Duodenal mucosa (tissue), 2 donors: ENCODE measurements at regions not wholly inside any gene's neighbourhood (a gene's known extent, or its start where the extent isn't known, plus 50 kb on each side); places are given as distances from the start of the nearest gene placed in this dataset.

Experiments
- H3K27ac ChIP-seq: one replicate; pipeline ENCODE4 v1.7.0; 2013; ENCODE audit warnings: low read depth, low read length
- H3K27me3 ChIP-seq, 2 donors: one replicate each; pipeline ENCODE4 v1.7.0; 2013; ENCODE audit warnings: low read length in 2 of 2, control low read depth in 1 of 2; ENCODE audit not compliant: insufficient read depth in 2 of 2, control insufficient read depth in 1 of 2
- H3K36me3 ChIP-seq, 2 donors: one replicate each; pipeline ENCODE4 v1.7.0; 2013; ENCODE audit warnings: low read length in 2 of 2, control low read depth in 1 of 2; ENCODE audit not compliant: insufficient read depth in 2 of 2, control insufficient read depth in 1 of 2
- H3K4me1 ChIP-seq, 2 donors: one replicate each; pipeline ENCODE4 v1.7.0; 2013; ENCODE audit warnings: low read length in 2 of 2, control low read depth in 1 of 2; ENCODE audit not compliant: insufficient read depth in 2 of 2, control insufficient read depth in 1 of 2
- H3K4me3 ChIP-seq, 2 donors: one replicate each; pipeline ENCODE4 v1.7.0; 2013; ENCODE audit warnings: low read length in 2 of 2, low read depth in 1 of 2
- H3K9ac ChIP-seq, 2 donors: one replicate each; pipeline ENCODE4 v1.7.0; 2013; ENCODE audit warnings: low read length in 2 of 2, low read depth in 1 of 2
- H3K9me3 ChIP-seq, 2 donors: one replicate each; pipeline ENCODE4 v1.7.0; 2013; ENCODE audit warnings: low read length in 2 of 2, control low read depth in 1 of 2; ENCODE audit not compliant: control insufficient read depth in 1 of 2

DNA sequence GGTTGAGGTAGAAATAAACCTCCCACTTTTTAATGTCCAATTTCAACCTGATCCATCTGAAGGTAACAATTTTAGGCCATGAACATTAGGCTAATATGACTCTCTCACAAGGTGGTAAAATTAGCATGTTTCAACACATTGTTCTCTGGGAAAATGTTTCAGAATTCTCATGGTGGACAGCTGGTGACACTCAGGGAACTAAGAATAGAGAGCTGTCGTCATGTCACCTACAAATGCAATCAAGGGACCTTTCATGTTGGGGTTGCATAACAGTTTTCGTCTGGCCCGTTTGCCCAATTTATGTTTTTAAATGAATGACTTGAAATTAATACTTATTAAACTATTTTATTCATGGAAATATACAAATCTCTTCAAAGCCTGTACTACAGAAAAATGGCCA is 180.7 kb upstream of the PRICKLE1 start:
- Histone ChIP-seq H3K27ac (no peak overlapping the region), H3K4me3 (no peak overlapping the region), H3K4me1 (no peaks in the 10 kb centered on the region), H3K9ac (no peak overlapping the region), H3K27me3 (no peaks in the 10 kb centered on the region), H3K9me3 (no peaks in the 10 kb centered on the region), H3K36me3 (no peaks in the 10 kb centered on the region)

DNA sequence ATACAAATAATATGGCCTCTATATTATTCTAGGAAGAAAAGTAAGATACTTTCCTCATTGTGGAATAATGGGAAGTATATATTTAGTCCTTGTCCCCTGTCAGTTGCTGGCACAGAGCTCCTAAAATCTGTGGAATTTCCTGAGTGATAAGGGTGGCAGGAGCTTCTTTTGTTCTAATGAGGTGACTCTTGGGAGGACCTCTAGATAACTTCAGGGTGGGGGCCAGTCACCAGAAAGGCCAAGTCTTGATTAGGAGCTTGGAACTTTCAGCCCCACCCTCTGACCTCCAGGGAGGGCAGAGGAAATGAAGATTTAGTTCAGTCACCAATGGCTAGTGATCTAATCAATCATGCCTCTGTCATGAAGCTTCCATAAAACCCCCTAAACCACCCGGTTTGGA is 179.9 kb upstream of the PRICKLE1 start:
- Histone ChIP-seq H3K9me3 (no peaks in the 10 kb centered on the region), H3K9ac (no peak overlapping the region), H3K36me3 (no peaks in the 10 kb centered on the region), H3K27me3 (no peaks in the 10 kb centered on the region), H3K4me3 (no peak overlapping the region), H3K27ac (no peak overlapping the region), H3K4me1 (no peaks in the 10 kb centered on the region)

- no peak overlapping the region for H3K4me3 ChIP-seq
- no peak overlapping the region for H3K27ac ChIP-seq
- H3K36me3 ChIP-seq = no peaks in the 10 kb centered on the region
- H3K9ac ChIP-seq = no peak overlapping the region
- H3K4me1 ChIP-seq = no peaks in the 10 kb centered on the region
- no peaks in the 10 kb centered on the region for H3K9me3 ChIP-seq
- no peaks in the 10 kb centered on the region for H3K27me3 ChIP-seq
These were observed 178.5 kb upstream of the PRICKLE1 start for GRCh38 chr12:42767998-42768397.

- no peaks in the 10 kb centered on the region for H3K4me1 ChIP-seq
- H3K4me3 ChIP-seq = no peak overlapping the region
- H3K9me3 ChIP-seq = no peaks in the 10 kb centered on the region
- no peaks in the 10 kb centered on the region for H3K36me3 ChIP-seq
- no peaks in the 10 kb centered on the region for H3K27me3 ChIP-seq
- no peak overlapping the region for H3K9ac ChIP-seq
- no peak overlapping the region for H3K27ac ChIP-seq
These were observed 177.9 kb upstream of the PRICKLE1 start for GRCh38 chr12:42767326-42767954.

DNA sequence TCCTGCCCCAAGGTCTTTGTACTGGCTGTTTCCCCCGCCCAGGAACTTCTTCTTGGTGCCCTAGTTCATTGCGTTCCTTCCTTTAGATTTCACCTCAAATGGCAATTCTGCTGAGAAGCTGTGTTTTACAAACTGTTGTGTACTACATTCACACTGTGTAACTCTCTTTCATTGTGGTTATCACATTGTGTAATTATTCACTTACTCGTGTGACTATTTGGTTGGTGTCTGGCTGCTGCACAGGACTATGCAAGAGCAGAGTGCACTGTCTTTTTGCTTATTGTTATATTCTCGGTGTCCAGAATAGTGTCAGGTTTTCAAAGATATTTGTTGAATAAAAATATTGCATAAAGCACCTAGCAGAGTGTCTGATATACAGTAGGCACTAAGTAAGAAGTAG is 177.2 kb upstream of the PRICKLE1 start:
- H3K4me3 ChIP-seq = no peak overlapping the region
- no peaks in the 10 kb centered on the region for H3K36me3 ChIP-seq
- no peak overlapping the region for H3K27ac ChIP-seq
- no peak overlapping the region for H3K9ac ChIP-seq
- no peaks in the 10 kb centered on the region for H3K9me3 ChIP-seq
- no peaks in the 10 kb centered on the region for H3K4me1 ChIP-seq
- no peaks in the 10 kb centered on the region for H3K27me3 ChIP-seq

- H3K27me3 ChIP-seq = no peaks in the 10 kb centered on the region
- H3K4me3 ChIP-seq = no peak overlapping the region
- no peak overlapping the region for H3K27ac ChIP-seq
- H3K36me3 ChIP-seq = no peaks in the 10 kb centered on the region
- no peaks in the 10 kb centered on the region for H3K9me3 ChIP-seq
- no peak overlapping the region for H3K9ac ChIP-seq
- no peaks in the 10 kb centered on the region for H3K4me1 ChIP-seq
These were observed 176.5 kb upstream of the PRICKLE1 start for GRCh38 chr12:42766026-42766425.

DNA sequence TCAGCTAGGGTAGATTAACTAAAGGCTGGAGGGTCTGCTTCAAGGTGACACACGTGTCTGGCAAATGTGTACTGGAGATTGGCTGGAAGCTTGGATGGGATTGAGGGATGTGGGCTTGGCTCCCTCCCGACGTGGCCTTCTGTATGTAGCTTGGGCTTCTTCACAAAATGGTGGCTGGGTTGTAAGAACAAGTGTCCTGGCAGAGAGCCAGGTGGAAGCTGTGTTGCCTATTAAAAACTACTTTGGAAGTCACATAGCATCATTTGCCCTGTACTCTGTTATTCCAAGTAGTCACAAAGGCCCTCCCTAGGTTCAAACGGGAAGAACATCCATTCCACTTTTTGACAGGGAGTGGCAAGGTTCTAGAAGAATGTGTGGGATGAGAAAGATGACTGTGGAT is 174.1 kb upstream of the PRICKLE1 start:
- no peak overlapping the region for H3K4me3 ChIP-seq
- H3K27ac ChIP-seq = no peak overlapping the region
- no peaks in the 10 kb centered on the region for H3K36me3 ChIP-seq
- H3K9ac ChIP-seq = no peak overlapping the region
- H3K9me3 ChIP-seq = no peaks in the 10 kb centered on the region
- no peaks in the 10 kb centered on the region for H3K4me1 ChIP-seq
- H3K27me3 ChIP-seq = no peaks in the 10 kb centered on the region

- no peak overlapping the region for H3K27ac ChIP-seq
- H3K36me3 ChIP-seq = no peaks in the 10 kb centered on the region
- H3K4me1 ChIP-seq = no peaks in the 10 kb centered on the region
- H3K9me3 ChIP-seq = no peaks in the 10 kb centered on the region
- H3K9ac ChIP-seq = no peak overlapping the region
- no peak overlapping the region for H3K4me3 ChIP-seq
- H3K27me3 ChIP-seq = no peaks in the 10 kb centered on the region
These were observed 172.9 kb upstream of the PRICKLE1 start for GRCh38 chr12:42762395-42762925.

GRCh38 chr12:42761601-42762350 is 172.2 kb upstream of the PRICKLE1 start:
- H3K27me3 ChIP-seq = no peaks in the 10 kb centered on the region
- H3K4me3 ChIP-seq = no peak overlapping the region
- H3K36me3 ChIP-seq = no peaks in the 10 kb centered on the region
- no peak overlapping the region for H3K27ac ChIP-seq
- no peak overlapping the region for H3K9ac ChIP-seq
- H3K9me3 ChIP-seq = no peaks in the 10 kb centered on the region
- no peaks in the 10 kb centered on the region for H3K4me1 ChIP-seq

- Histone ChIP-seq H3K27me3 (no peaks in the 10 kb centered on the region), H3K4me1 (no peaks in the 10 kb centered on the region), H3K9me3 (no peaks in the 10 kb centered on the region), H3K36me3 (no peaks in the 10 kb centered on the region), H3K4me3 (no peak overlapping the region), H3K9ac (no peak overlapping the region), H3K27ac (no peak overlapping the region)
These were observed 171.5 kb upstream of the PRICKLE1 start for GRCh38 chr12:42761086-42761485.
